MM.1S (cell line): ENCODE measurements at regions not wholly inside any gene's neighbourhood (a gene's known extent, or its start where the extent isn't known, plus 50 kb on each side); places are given as distances from the start of the nearest gene placed in this dataset.
"Not testable (repeated sequence)": the region's sequence is repeated elsewhere in the genome, so short reads cannot be mapped to it uniquely, and the experiment has no call there.

Experiments used
- DNase-seq: peaks from one replicate; pipeline ENCODE4 v3.0.0-alpha.2; 2015
- H2AFZ ChIP-seq: fragments of 300-600 bp; sonication (generic); 2 replicates; pipeline ENCODE4 v1.6.0; 2016; ENCODE audit warnings: antibody characterized with exemption, low read length
- H3F3A ChIP-seq: fragments of 300-600 bp; sonication (generic); 2 replicates; pipeline ENCODE4 v1.6.1; 2016; ENCODE audit warnings: mild to moderate bottlenecking, antibody characterized with exemption, low read length, moderate library complexity, mixed read lengths; ENCODE audit not compliant: insufficient read depth
- H3K27ac ChIP-seq: fragments of 300-600 bp; sonication (generic); 2 replicates; pipeline ENCODE4 v1.5.1; 2016; ENCODE audit warnings: mild to moderate bottlenecking, low read length
- H3K27me3 ChIP-seq: fragments of 300-600 bp; sonication (generic); replicated peaks from 2 replicates; pipeline ENCODE4 v1.6.0; 2016; ENCODE audit warnings: low read length; ENCODE audit not compliant: insufficient read depth
- H3K36me3 ChIP-seq: fragments of 300-600 bp; sonication (generic); replicated peaks from 2 replicates; pipeline ENCODE4 v1.6.1; 2016; ENCODE audit warnings: mild to moderate bottlenecking, low read length, mixed read lengths; ENCODE audit not compliant: insufficient read depth
- H3K4me1 ChIP-seq: fragments of 300-600 bp; sonication (generic); 2 replicates; pipeline ENCODE4 v1.6.1; 2016; ENCODE audit warnings: low read length, mixed read lengths
- H3K4me2 ChIP-seq: fragments of 300-600 bp; sonication (generic); 2 replicates; pipeline ENCODE4 v1.6.0; 2016; ENCODE audit warnings: low read depth, low read length
- H3K4me3 ChIP-seq: fragments of 300-600 bp; sonication (generic); 2 replicates; pipeline ENCODE4 v1.5.1; 2016; ENCODE audit warnings: low read length, mixed read lengths
- H3K79me2 ChIP-seq: fragments of 300-600 bp; sonication (generic); 2 replicates; pipeline ENCODE4 v1.6.1; 2016; ENCODE audit warnings: mixed run types, low read length, mixed read lengths
- H3K9ac ChIP-seq: fragments of 300-600 bp; sonication (generic); 2 replicates; pipeline ENCODE4 v1.6.1; 2016; ENCODE audit warnings: low read length, mixed read lengths
- H3K9me2 ChIP-seq: fragments of 300-600 bp; sonication (generic); replicated peaks from 2 replicates; pipeline ENCODE4 v1.6.1; 2016; ENCODE audit warnings: mild to moderate bottlenecking, low read length, mixed read lengths; ENCODE audit not compliant: insufficient read depth
- H3K9me3 ChIP-seq: fragments of 300-600 bp; sonication (generic); replicated peaks from 2 replicates; pipeline ENCODE4 v1.6.1; 2016; ENCODE audit warnings: mild to moderate bottlenecking, low read length, mixed read lengths; ENCODE audit not compliant: insufficient read depth
- H4K20me1 ChIP-seq: fragments of 300-600 bp; sonication (generic); 2 replicates; pipeline ENCODE4 v1.6.1; 2016; ENCODE audit warnings: mild to moderate bottlenecking, low read length, moderate library complexity, mixed read lengths; ENCODE audit not compliant: insufficient read depth
- EZH2 ChIP-seq: fragments of 300-600 bp; sonication (generic); optimal IDR thresholded peaks from 2 replicates; pipeline ENCODE3; 2017; ENCODE audit warnings: low read depth, mild to moderate bottlenecking, antibody characterized with exemption, low read length, mixed read lengths
- EZH2phosphoT487 ChIP-seq: fragments of 300-600 bp; sonication (generic); IDR thresholded peaks from 2 replicates; pipeline ENCODE4 v1.6.1; 2018; ENCODE audit warnings: antibody characterized with exemption, low read length
- TF ChIP-seq, protein P1 (sequence below): fragments of 300-600 bp; sonication (generic); IDR thresholded peaks from 2 replicates; pipeline ENCODE4 v1.5.1; 2016; ENCODE audit warnings: antibody characterized with exemption, low read length, mixed read lengths

DNA sequence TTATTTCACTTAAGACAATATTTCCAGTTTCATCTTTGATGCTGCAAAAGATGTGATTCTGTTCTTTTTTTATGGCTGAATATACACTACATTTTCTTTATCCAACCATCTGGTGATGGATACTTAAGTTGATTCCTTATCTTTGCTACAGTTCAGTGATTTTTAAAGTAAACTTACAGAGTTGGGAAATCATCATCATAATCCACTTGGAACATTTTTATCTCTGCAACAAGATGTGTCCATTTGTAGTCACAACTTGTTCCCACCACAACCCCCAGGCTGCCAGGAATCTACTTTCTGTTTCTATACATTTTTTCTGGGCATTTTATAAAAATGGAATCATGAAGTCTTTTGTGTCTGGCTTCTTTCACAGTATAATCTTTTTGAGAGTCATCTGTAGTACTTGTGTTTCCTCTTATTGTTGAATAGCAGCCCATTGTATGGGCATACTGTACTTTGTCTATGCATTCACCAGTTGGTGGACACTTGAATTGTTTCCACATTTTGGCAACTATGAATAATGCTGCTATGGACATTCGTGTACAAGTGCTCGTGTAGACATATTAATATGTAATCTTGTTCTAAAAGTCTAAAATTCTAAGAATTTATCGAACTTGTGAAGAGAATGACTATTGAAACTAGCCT, 212.5 kb upstream of the DDHD1 start:
- H4K20me1 ChIP-seq, result no peaks in the 10 kb centered on the region

DNA sequence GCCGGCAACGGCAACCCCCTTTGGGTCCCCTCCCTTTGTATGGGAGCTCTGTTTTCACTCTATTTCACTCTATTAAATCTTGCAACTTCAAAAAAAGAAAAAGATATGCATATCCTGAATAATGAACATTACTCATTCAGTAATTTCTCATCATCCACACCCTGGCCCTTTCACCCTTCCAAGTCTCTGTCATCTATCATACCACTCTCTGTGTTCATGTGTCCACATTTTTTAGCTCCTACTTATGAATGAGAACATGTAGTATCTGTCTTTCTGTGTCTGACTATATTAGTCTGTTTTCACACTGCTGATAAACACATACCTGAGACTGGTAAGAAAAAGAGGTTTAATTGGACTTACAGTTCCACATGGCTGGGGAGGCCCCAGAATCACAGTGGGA, 209.8 kb upstream of the DDHD1 start:
- H3K9ac ChIP-seq, DNase-seq, H3K79me2 ChIP-seq, H3K4me3 ChIP-seq, H2AFZ ChIP-seq, H3K27me3 ChIP-seq, H3K4me2 ChIP-seq, H4K20me1 ChIP-seq, H3K27ac ChIP-seq, H3K36me3 ChIP-seq, H3F3A ChIP-seq, H3K4me1 ChIP-seq, H3K9me2 ChIP-seq, H3K9me3 ChIP-seq: not testable (repeated sequence)

More for the DNA sequence above, 212.5 kb upstream of the DDHD1 start:
- no peaks in the 10 kb centered on the region for H3K36me3 ChIP-seq
- no peak overlapping the region for H3K9ac ChIP-seq
- no peaks in the 10 kb centered on the region for H3K27me3 ChIP-seq
- no peaks in the 10 kb centered on the region for H3F3A ChIP-seq
- TF ChIP-seq EZH2 (no peak), EZH2phosphoT487 (no peak)
- TF ChIP-seq, protein P1, sequence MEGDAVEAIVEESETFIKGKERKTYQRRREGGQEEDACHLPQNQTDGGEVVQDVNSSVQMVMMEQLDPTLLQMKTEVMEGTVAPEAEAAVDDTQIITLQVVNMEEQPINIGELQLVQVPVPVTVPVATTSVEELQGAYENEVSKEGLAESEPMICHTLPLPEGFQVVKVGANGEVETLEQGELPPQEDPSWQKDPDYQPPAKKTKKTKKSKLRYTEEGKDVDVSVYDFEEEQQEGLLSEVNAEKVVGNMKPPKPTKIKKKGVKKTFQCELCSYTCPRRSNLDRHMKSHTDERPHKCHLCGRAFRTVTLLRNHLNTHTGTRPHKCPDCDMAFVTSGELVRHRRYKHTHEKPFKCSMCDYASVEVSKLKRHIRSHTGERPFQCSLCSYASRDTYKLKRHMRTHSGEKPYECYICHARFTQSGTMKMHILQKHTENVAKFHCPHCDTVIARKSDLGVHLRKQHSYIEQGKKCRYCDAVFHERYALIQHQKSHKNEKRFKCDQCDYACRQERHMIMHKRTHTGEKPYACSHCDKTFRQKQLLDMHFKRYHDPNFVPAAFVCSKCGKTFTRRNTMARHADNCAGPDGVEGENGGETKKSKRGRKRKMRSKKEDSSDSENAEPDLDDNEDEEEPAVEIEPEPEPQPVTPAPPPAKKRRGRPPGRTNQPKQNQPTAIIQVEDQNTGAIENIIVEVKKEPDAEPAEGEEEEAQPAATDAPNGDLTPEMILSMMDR, result no peak
- DNase-seq, result no peak
- no peak overlapping the region for H3K4me3 ChIP-seq
- H3K4me1 ChIP-seq, result no peaks in the 10 kb centered on the region
- no peak overlapping the region for H2AFZ ChIP-seq
- no peak overlapping the region for H3K4me2 ChIP-seq
- no peak overlapping the region for H3K27ac ChIP-seq
- H3K79me2 ChIP-seq, result no peaks in the 10 kb centered on the region
- no peaks in the 10 kb centered on the region for H3K9me3 ChIP-seq
- H3K9me2 ChIP-seq, result no peaks in the 10 kb centered on the region

DNA sequence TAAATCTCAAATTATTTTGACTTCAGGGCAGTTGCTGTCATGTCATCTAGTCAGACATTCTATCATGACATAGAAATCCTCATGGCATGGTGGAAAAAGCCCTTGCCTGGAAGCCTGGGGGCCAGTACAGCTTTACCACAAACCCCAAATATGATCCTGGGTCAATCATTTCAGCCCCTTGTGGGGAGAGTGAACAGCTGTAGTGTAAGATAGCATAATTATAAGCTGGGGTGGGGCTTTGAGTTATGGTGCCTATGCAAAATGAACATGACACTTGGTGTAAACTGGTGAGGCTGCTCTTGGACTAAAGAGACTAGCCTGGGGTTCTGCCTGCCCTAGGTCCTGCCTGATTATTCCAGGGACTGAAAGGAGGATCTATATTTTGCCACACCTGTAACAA, 207.7 kb upstream of the DDHD1 start:
- TF ChIP-seq EZH2phosphoT487, result no peak
- TF ChIP-seq EZH2, result no peak
- TF ChIP-seq, protein P1, result no peak
- Histone ChIP-seq H3K9me3 (no peaks in the 10 kb centered on the region), H2AFZ (no peak overlapping the region), H3K79me2 (no peaks in the 10 kb centered on the region), H3K9me2 (no peaks in the 10 kb centered on the region), H3K27ac (no peak overlapping the region), H3K4me3 (no peak overlapping the region), H3F3A (no peaks in the 10 kb centered on the region), H3K4me2 (no peak overlapping the region), H3K4me1 (no peaks in the 10 kb centered on the region), H3K27me3 (no peaks in the 10 kb centered on the region), H3K36me3 (no peaks in the 10 kb centered on the region), H3K9ac (no peak overlapping the region), H4K20me1 (no peaks in the 10 kb centered on the region)
- no peak for DNase-seq

DNA sequence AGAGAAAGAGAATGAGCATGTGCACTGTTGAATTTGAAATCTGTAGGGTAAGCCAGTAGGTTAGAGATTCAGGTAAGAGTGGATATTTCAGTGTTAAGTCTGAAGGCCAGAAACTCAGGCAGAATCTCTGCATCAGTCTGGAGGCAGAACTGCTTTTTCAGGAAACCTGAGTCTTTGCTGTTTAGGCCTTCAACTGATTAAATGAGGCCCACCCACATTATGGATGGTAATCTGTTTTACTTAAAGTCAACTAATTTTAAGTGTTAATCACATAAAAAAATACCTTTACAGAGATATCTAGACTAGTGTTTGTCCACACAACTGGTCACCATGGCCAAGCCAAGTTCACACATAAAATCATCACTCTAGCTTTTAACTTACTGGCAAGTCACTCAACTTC, 205.0 kb upstream of the DDHD1 start:
- H2AFZ ChIP-seq, result no peak overlapping the region
- no peak overlapping the region for H3K4me3 ChIP-seq
- no peaks in the 10 kb centered on the region for H3K9me2 ChIP-seq
- H3K9ac ChIP-seq, result no peak overlapping the region
- no peaks in the 10 kb centered on the region for H3K27me3 ChIP-seq
- no peaks in the 10 kb centered on the region for H3K36me3 ChIP-seq
- no peak overlapping the region for H3K4me2 ChIP-seq
- no peaks in the 10 kb centered on the region for H3K9me3 ChIP-seq
- TF ChIP-seq EZH2 (no peak), EZH2phosphoT487 (no peak)
- TF ChIP-seq, protein P1, result no peak
- no peak for DNase-seq
- no peaks in the 10 kb centered on the region for H3K4me1 ChIP-seq
- no peaks in the 10 kb centered on the region for H3F3A ChIP-seq
- no peaks in the 10 kb centered on the region for H3K79me2 ChIP-seq
- no peaks in the 10 kb centered on the region for H4K20me1 ChIP-seq
- H3K27ac ChIP-seq, result no peak overlapping the region
